ENCODE measurements at regions not wholly inside any gene's neighbourhood (a gene's known extent, or its start where the extent isn't known, plus 50 kb on each side); places are given as distances from the start of the nearest gene placed in this dataset.

DNA sequence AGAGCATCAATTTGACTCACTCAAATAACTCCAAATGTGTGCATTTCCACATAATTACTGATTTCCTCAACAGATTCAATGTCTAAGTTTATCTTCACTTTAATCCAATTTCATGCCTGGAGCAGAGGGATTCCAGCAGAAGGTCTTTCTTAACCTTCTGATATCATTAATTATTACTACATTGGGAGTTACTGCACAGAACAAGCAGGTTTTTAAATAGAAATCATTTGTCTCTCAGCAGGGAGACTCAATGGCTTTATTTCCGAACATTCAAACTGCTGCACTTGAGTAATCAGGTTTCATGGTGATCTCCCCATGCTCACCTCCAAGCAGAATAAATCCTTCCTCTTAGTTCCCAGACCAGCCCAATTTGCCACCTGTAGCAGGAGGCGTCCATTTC is 264.8 kb upstream of the IGF1R start:
- no peaks in the 10 kb centered on the region for H3K79me2 ChIP-seq (ENCODE audit: control insufficient read depth, insufficient read depth, low read length)
- DNase-seq (ENCODE audit: low read depth in 2 of 2) = no peak
- H3K4me1 ChIP-seq (ENCODE audit: control insufficient read depth, extremely low read depth, insufficient read depth, low read length) = no peaks in the 10 kb centered on the region
- no peak overlapping the region for H3K9ac ChIP-seq (ENCODE audit: insufficient read depth, low read length)
- H3K27me3 ChIP-seq (ENCODE audit: control insufficient read depth, insufficient read depth, low read length) = no peaks in the 10 kb centered on the region
- no peak overlapping the region for H3K27ac ChIP-seq (ENCODE audit: insufficient read depth, low read length)
- H3K9me3 ChIP-seq (ENCODE audit: control insufficient read depth, insufficient read depth, low read depth, low read length) = no peaks in the 10 kb centered on the region
- H3K4me2 ChIP-seq (ENCODE audit: extremely low read depth, insufficient read depth, low read length) = no peak overlapping the region
- H4K20me1 ChIP-seq (ENCODE audit: control insufficient read depth, extremely low read depth, insufficient read depth, low read length) = no peaks in the 10 kb centered on the region
- H3K36me3 ChIP-seq (ENCODE audit: control insufficient read depth, insufficient read depth, low read length) = no peaks in the 10 kb centered on the region
- H3K4me3 ChIP-seq (replicated peaks in 1 of 4; ENCODE audit: control extremely low read depth in 1 of 4, insufficient read depth in 1 of 4, low read depth in 3 of 4, low read length in 4 of 4) = no peak overlapping the region
- H2AFZ ChIP-seq (ENCODE audit: low read length) = no peak overlapping the region
- TF ChIP-seq EZH2 (IDR thresholded peaks at IDR 0.05; ENCODE audit: low read length, missing control alignments) = no peak
- TF ChIP-seq, protein P1, sequence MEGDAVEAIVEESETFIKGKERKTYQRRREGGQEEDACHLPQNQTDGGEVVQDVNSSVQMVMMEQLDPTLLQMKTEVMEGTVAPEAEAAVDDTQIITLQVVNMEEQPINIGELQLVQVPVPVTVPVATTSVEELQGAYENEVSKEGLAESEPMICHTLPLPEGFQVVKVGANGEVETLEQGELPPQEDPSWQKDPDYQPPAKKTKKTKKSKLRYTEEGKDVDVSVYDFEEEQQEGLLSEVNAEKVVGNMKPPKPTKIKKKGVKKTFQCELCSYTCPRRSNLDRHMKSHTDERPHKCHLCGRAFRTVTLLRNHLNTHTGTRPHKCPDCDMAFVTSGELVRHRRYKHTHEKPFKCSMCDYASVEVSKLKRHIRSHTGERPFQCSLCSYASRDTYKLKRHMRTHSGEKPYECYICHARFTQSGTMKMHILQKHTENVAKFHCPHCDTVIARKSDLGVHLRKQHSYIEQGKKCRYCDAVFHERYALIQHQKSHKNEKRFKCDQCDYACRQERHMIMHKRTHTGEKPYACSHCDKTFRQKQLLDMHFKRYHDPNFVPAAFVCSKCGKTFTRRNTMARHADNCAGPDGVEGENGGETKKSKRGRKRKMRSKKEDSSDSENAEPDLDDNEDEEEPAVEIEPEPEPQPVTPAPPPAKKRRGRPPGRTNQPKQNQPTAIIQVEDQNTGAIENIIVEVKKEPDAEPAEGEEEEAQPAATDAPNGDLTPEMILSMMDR (conservative IDR thresholded peaks at IDR 0.05 in 1 of 2, IDR thresholded peaks at IDR 0.05 in 1 of 2; ENCODE audit: low read depth in 1 of 2, low read length in 2 of 2) = no peak

DNA sequence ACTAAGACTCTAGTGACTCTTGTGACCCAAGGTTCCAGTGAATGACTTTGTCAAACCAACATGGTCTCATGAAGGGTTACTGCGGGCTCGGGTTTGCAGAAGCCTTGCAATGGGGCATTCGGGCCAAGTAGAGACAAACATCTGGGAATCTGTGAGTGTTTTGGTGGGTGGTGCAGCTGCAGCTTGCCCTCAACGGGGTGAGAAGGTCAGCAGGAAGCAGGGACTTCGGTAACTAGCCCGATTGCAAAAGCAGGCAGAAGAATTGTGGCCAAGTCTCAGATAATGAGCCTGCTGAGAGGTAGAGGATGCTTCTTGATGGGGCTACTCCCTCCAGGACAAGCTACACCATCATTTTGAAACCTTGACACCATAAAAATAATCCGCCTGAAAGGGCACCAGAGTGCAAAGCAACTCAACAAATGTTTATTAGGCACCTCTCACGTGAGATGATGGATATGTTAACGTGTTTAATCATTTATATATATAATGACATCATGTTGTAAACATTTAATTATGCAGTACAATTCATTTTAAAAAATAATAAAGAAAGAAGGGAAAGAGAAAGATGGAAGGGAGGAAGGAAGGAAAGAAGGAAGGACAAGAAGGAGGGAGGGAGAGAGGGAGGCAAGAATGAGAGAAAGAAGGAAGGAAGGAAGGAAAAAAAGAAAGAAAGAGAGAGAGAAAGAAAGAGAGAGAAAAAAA is 263.9 kb upstream of the IGF1R start:
- H3K4me2 ChIP-seq (ENCODE audit: extremely low read depth, insufficient read depth, low read length) = no peak overlapping the region
- no peak overlapping the region for H3K9ac ChIP-seq (ENCODE audit: insufficient read depth, low read length)
- H3K36me3 ChIP-seq (ENCODE audit: control insufficient read depth, insufficient read depth, low read length) = no peaks in the 10 kb centered on the region
- no peak overlapping the region for H3K4me3 ChIP-seq (replicated peaks in 1 of 4; ENCODE audit: control extremely low read depth in 1 of 4, insufficient read depth in 1 of 4, low read depth in 3 of 4, low read length in 4 of 4)
- no peak for DNase-seq (ENCODE audit: low read depth in 2 of 2)
- TF ChIP-seq EZH2 (IDR thresholded peaks at IDR 0.05; ENCODE audit: low read length, missing control alignments) = no peak
- TF ChIP-seq, protein P1 (conservative IDR thresholded peaks at IDR 0.05 in 1 of 2, IDR thresholded peaks at IDR 0.05 in 1 of 2; ENCODE audit: low read depth in 1 of 2, low read length in 2 of 2) = no peak
- no peak overlapping the region for H3K27ac ChIP-seq (ENCODE audit: insufficient read depth, low read length)
- no peaks in the 10 kb centered on the region for H3K4me1 ChIP-seq (ENCODE audit: control insufficient read depth, extremely low read depth, insufficient read depth, low read length)
- no peaks in the 10 kb centered on the region for H3K79me2 ChIP-seq (ENCODE audit: control insufficient read depth, insufficient read depth, low read length)
- H2AFZ ChIP-seq (ENCODE audit: low read length) = no peak overlapping the region
- no peaks in the 10 kb centered on the region for H3K27me3 ChIP-seq (ENCODE audit: control insufficient read depth, insufficient read depth, low read length)
- no peaks in the 10 kb centered on the region for H4K20me1 ChIP-seq (ENCODE audit: control insufficient read depth, extremely low read depth, insufficient read depth, low read length)
- no peaks in the 10 kb centered on the region for H3K9me3 ChIP-seq (ENCODE audit: control insufficient read depth, insufficient read depth, low read depth, low read length)

DNA sequence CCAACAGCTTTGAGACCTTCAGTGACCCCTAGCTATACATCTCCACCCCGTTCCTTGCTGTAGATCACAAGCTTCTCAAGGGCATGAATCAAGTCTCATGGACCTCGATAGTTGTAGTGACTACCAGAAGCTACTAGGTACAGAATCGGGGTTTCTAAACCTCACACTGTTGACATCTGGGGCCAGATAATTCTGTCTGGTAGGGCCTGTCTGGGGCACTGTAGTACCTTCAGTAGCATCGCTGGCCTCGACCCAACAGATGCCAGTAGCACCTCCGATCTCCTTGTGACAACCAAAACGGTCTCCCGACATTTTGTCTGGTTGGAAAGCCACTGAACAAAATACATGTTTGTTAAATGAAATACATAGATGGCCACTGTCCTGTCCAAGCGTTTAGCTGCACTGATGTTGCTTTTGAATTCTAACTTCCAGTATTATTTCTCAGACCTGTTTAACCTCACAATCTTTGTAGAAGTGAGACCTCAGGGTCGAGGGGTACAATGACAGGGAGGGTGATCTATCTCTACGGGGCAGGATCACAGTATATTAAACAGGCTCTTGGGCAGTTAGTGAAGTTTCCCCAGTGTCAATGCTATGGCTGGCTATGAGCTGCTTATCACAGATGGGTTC is 262.5 kb upstream of the IGF1R start:
- DNase-seq (ENCODE audit: low read depth in 2 of 2) = no peak
- Histone ChIP-seq H3K4me1 (ENCODE audit: control insufficient read depth, extremely low read depth, insufficient read depth, low read length) (no peaks in the 10 kb centered on the region), H3K27me3 (ENCODE audit: control insufficient read depth, insufficient read depth, low read length) (no peaks in the 10 kb centered on the region), H3K9me3 (ENCODE audit: control insufficient read depth, insufficient read depth, low read depth, low read length) (no peaks in the 10 kb centered on the region), H4K20me1 (ENCODE audit: control insufficient read depth, extremely low read depth, insufficient read depth, low read length) (no peaks in the 10 kb centered on the region), H3K4me3 (replicated peaks in 1 of 4; ENCODE audit: control extremely low read depth in 1 of 4, insufficient read depth in 1 of 4, low read depth in 3 of 4, low read length in 4 of 4) (no peak overlapping the region), H3K4me2 (ENCODE audit: extremely low read depth, insufficient read depth, low read length) (no peak overlapping the region), H3K27ac (ENCODE audit: insufficient read depth, low read length) (no peak overlapping the region), H3K9ac (ENCODE audit: insufficient read depth, low read length) (no peak overlapping the region), H3K79me2 (ENCODE audit: control insufficient read depth, insufficient read depth, low read length) (no peaks in the 10 kb centered on the region), H2AFZ (ENCODE audit: low read length) (no peak overlapping the region), H3K36me3 (ENCODE audit: control insufficient read depth, insufficient read depth, low read length) (no peaks in the 10 kb centered on the region)
- no peak for TF ChIP-seq EZH2 (IDR thresholded peaks at IDR 0.05; ENCODE audit: low read length, missing control alignments)
- TF ChIP-seq, protein P1 (conservative IDR thresholded peaks at IDR 0.05 in 1 of 2, IDR thresholded peaks at IDR 0.05 in 1 of 2; ENCODE audit: low read depth in 1 of 2, low read length in 2 of 2) = no peak
